GM13977 (cell line): ENCODE measurements at regions not wholly inside any gene's neighbourhood (a gene's known extent, or its start where the extent isn't known, plus 50 kb on each side); places are given as distances from the start of the nearest gene placed in this dataset.
"Not testable (repeated sequence)": the region's sequence is repeated elsewhere in the genome, so short reads cannot be mapped to it uniquely, and the experiment has no call there.

Experiments
- DNase-seq: peaks from one replicate; pipeline ENCODE4 v3.0.0; 2012; ENCODE audit warnings: low spot score
- in situ Hi-C: fragments of 300-500 bp; cut with MboI; formaldehyde crosslinking; loops from one replicate; pipeline ENCODE4 v1.12.0; 2022; ENCODE audit warnings: low sequenced_read_pairs, low pct_unique_long_range_greater_than_20kb, mixed read lengths, inconsistent platforms; ENCODE audit not compliant: unreplicated experiment
- TF ChIP-seq, protein P1 (sequence below): IDR thresholded peaks from 2 replicates; pipeline ENCODE4 v1.5.1; 2012; ENCODE audit warnings: mild to moderate bottlenecking, control low read depth; ENCODE audit not compliant: insufficient read depth; ENCODE audit errors: extremely low read depth, missing control alignments

DNA sequence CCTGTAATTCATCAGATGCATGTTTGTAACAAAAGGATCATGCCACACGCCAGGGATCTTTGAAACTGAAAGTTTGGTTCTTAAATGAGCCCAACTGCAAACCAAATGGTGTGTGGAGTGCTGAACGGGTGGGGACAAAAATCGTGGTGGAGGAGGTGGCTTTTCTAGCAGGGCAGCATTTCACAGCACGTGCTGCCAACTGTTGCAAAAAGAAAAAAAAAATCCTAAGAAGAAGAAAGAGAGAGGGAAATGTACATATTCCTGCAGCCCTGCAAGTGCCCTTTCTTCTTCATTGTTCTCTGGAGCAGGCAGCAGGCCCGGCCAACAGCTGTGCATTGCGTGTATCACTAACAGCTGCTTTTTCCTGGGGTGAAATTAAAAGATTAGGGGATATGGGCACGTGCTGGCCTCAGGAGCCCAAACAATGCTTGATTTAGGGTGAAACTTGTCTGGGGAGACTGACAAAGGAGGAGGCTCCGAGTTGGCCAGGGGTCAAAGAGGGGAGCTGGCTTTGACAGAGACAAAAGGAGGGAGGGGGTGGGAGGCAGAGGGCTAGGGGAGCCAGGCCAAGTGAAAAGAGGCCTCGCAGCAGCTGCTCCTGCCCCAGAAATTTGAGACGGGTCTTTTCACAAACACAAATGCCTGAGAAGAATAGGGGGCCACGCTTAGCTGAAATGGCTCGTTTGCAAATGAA is 73.0 kb downstream of the GADD45G start:
- in situ Hi-C loops = no loop called here
- no peak for DNase-seq
- TF ChIP-seq, protein P1, sequence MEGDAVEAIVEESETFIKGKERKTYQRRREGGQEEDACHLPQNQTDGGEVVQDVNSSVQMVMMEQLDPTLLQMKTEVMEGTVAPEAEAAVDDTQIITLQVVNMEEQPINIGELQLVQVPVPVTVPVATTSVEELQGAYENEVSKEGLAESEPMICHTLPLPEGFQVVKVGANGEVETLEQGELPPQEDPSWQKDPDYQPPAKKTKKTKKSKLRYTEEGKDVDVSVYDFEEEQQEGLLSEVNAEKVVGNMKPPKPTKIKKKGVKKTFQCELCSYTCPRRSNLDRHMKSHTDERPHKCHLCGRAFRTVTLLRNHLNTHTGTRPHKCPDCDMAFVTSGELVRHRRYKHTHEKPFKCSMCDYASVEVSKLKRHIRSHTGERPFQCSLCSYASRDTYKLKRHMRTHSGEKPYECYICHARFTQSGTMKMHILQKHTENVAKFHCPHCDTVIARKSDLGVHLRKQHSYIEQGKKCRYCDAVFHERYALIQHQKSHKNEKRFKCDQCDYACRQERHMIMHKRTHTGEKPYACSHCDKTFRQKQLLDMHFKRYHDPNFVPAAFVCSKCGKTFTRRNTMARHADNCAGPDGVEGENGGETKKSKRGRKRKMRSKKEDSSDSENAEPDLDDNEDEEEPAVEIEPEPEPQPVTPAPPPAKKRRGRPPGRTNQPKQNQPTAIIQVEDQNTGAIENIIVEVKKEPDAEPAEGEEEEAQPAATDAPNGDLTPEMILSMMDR = no peak

DNA sequence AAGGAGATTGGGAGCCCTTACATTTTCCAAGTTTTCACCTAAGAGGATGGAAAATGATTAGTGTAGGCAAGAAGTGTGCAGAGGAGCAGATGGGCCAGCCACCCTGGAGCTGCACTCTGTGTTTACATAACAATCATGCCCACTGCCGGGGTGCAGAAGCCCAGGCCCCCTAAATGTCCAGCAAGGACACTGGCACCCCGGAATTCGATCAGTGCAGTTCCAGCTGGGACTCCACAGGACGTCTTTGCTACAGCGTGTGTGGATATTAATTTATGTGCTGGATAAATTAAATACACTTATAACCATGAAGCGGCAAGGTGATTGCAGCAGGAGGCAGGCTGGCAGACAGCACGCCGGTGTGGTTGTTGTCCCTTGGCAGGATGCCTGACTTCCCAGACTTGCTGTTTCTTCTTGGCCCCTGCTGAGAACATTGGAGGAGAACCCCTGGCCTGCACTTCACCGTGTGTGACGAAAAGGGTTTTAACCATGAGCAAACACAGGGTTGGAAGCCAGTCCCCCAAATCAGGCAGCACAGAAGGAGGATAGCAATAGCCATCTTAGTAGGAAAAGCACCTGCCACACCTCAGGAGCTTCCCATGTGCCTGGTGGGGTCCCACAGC is 73.7 kb downstream of the GADD45G start:
- TF ChIP-seq, protein P1 = no peak
- in situ Hi-C loops = no loop called here
- no peak for DNase-seq

DNA sequence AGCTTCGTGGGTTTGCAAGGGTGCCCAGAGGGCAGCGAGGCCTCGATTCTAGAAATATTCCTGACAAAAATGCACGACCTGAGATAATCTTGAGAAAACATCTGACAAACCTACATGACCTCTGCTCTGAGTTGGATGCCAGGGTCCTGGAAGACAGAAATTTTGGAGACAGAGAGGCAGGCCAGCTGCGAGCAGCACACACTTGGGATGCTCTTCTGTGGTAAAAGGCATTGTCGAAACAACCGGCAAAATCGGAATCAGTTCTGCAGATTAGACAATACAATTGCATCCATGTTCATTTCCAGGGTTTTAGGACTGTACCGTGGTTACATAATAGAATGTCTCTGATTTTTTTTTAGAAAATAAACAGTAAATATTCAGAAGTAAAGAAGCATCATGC is 74.2 kb downstream of the GADD45G start:
- in situ Hi-C loops = no loop called here
- TF ChIP-seq, protein P1 = no peak

DNA sequence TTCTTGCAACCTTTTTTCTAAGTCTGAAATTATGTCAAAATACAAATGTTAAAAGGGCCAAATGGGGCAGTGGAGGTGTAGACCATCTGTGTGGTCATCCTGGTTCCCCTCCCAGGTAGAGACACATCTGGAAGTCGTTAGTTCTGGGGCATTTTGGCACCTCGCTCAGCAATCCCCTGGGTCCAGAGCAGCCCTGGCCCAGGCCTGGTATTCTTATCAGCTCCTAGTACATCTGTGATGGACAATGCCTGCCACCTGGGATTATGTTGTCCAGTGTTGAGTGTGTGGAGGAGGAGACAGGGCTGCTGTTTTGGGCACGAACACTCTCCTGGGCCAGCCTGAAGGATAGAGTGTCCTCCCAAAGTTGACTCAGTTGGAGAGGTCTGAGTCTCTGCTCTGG is 74.8 kb downstream of the GADD45G start:
- TF ChIP-seq, protein P1 = no peak
- in situ Hi-C loops = no loop called here
- no peak for DNase-seq

More for the DNA sequence above, 74.2 kb downstream of the GADD45G start:
- DNase-seq = no peak

DNA sequence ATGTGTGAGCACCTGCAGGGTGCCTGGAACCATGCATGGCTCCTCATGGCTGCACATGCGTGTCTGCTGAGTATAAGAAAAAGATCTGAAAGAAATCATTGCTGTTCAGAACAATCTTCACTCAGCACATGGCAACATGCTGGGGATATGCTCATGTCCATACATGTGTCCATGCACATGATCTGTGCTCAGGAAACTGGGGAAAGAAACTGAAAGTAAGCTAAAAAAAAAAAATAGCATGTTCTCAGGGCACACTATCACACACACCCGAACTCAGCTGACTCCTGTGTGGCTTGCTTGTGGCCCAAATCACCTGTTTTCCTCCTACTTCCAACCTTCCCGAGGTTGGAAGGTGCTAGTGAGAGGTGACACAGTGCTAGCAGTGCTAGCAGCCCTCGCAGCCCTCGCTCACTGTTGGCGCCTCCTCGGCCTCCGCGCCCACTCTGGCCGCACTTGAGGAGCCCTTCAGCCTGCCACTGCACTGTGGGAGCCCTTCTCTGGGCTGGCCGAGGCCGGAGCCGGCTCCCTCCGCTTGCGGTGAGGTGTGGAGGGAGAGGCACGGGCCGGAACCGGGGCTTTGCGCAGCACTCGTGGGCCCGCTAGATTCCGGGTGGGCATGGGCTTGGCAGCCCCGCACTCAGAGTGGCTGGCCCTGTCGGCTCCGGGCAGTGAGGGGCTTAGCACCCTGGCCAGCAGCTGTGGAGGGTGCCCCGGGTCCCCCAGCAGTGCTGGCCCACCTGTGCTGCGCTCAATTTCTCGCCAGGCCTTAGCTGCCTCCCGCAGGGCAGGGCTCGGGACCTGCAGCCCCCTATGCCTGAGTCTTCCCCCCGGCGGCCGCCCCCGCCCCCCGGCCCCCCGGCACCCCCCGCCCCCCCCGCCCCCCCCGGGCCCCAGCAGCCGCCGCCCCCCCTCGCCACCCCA is 76.0 kb downstream of the GADD45G start:
- DNase-seq = peak; percentile 58
- in situ Hi-C loops = no loop called here
- TF ChIP-seq, protein P1 = no peak

DNA sequence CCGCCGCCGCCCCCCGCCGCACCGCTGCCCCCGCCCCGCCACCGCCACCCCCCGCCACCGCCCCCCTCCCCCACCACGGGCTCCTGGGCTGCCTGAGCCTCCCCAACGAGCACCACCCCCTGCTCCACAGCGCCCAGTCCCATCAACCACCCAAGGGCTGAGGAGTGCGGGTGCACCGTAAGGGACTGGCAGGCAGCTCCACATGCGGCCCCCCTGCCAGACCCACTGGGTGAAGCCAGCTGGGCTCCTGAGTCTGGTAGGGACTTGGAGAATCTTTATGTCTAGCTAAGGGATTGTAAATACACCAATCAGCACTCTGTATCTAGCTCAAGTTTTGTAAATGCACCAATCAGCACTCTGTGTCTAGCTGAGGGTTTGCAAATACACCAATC is 76.7 kb downstream of the GADD45G start:
- in situ Hi-C loops, DNase-seq: not testable (repeated sequence)
